Left ventricle myocardium inferior (tissue), 1 donor: ENCODE measurements at regions not wholly inside any gene's neighbourhood (a gene's known extent, or its start where the extent isn't known, plus 50 kb on each side); places are given as distances from the start of the nearest gene placed in this dataset.
"Not testable (repeated sequence)": the region's sequence is repeated elsewhere in the genome, so short reads cannot be mapped to it uniquely, and the experiment has no call there.

Source experiments
- DNase-seq: peaks from one replicate; pipeline ENCODE4 v3.0.0-alpha.2; 2020
- H3K27ac ChIP-seq: fragments of 200-600 bp; replicated peaks from 2 replicates; pipeline ENCODE4 v1.8.0; 2021
- H3K27me3 ChIP-seq: fragments of 200-600 bp; 2 replicates; pipeline ENCODE4 v1.8.0; 2021; ENCODE audit warnings: low read depth
- H3K36me3 ChIP-seq: fragments of 200-600 bp; 2 replicates; pipeline ENCODE4 v1.8.0; 2021
- H3K4me1 ChIP-seq: fragments of 200-600 bp; 2 replicates; pipeline ENCODE4 v1.8.0; 2021
- H3K4me3 ChIP-seq: fragments of 200-600 bp; 2 replicates; pipeline ENCODE4 v1.8.0; 2021; ENCODE audit warnings: mild to moderate bottlenecking, moderate library complexity
- H3K9me3 ChIP-seq: fragments of 200-600 bp; replicated peaks from 2 replicates; pipeline ENCODE4 v1.8.0; 2021
- intact Hi-C: fragments of 100-400 bp; cut with micrococcal nuclease; formaldehyde crosslinking; loops from one replicate; pipeline ENCODE4 v1.11.0; 2022
- TF ChIP-seq, protein P1 (sequence below): fragments of 200-600 bp; IDR thresholded peaks from 2 replicates; pipeline ENCODE4 v1.8.0; 2021; ENCODE audit warnings: antibody characterized with exemption, mild to moderate bottlenecking, borderline replicate concordance
- donor health status: DM: no; HTN: yes; CAD: no; lungs with severe emphysema.

DNA sequence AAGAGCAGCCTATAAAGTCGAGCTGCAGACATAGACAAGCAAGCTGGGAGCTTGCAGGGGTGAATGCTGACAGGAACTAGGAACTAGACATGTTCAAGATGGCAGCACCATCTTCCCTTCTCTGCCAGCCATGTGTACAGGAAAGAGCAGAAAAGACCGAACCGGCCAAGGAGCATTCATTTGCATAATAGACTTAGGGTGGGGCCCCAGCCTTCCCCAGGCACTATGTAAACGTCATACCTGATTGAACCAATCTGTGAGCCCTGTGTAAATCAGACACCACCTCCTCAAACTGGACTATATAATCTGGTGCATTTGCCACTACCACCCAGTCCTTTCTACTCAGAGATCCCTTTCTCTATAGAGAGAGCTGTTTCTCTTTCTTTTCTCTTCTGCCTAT, 106.9 kb upstream of the FAM3C start:
- H3K4me1 ChIP-seq = no peaks in the 10 kb centered on the region

DNA sequence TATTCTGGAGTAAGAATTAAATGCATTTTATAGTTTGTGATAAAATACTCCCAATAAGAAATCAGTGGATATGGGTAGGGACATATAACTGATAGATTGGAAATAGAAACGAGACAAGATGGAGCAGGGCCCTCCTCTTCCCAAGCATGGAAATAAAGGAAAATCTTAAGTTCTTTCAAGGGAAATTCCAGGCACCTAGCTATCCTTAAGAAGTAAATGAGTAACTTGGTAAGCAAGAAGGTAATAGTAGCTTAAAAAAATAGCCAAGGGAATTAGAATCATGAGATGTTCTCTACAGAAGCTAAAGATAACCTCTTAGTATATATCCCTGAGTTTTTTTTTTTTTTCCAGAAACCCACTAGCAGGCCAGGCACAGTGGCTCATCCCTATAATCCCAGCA, 105.5 kb upstream of the FAM3C start:
- H3K4me3 ChIP-seq = no peak overlapping the region
- TF ChIP-seq, protein P1, sequence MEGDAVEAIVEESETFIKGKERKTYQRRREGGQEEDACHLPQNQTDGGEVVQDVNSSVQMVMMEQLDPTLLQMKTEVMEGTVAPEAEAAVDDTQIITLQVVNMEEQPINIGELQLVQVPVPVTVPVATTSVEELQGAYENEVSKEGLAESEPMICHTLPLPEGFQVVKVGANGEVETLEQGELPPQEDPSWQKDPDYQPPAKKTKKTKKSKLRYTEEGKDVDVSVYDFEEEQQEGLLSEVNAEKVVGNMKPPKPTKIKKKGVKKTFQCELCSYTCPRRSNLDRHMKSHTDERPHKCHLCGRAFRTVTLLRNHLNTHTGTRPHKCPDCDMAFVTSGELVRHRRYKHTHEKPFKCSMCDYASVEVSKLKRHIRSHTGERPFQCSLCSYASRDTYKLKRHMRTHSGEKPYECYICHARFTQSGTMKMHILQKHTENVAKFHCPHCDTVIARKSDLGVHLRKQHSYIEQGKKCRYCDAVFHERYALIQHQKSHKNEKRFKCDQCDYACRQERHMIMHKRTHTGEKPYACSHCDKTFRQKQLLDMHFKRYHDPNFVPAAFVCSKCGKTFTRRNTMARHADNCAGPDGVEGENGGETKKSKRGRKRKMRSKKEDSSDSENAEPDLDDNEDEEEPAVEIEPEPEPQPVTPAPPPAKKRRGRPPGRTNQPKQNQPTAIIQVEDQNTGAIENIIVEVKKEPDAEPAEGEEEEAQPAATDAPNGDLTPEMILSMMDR = no peak
- DNase-seq = no peak
- H3K4me1 ChIP-seq = no peaks in the 10 kb centered on the region
- H3K36me3 ChIP-seq = no peaks in the 10 kb centered on the region
- intact Hi-C loops = no loop called here
- no peak overlapping the region for H3K27ac ChIP-seq
- peaks cover 36% of the 10 kb centered on the region for H3K9me3 ChIP-seq
- H3K27me3 ChIP-seq = no peaks in the 10 kb centered on the region

More for the DNA sequence above, 106.9 kb upstream of the FAM3C start:
- Histone ChIP-seq H3K27ac (no peak overlapping the region), H3K36me3 (no peaks in the 10 kb centered on the region), H3K9me3 (peaks cover 35% of the 10 kb centered on the region), H3K27me3 (no peaks in the 10 kb centered on the region), H3K4me3 (no peak overlapping the region)
- intact Hi-C loops = no loop called here
- no peak for DNase-seq
- TF ChIP-seq, protein P1 = no peak

DNA sequence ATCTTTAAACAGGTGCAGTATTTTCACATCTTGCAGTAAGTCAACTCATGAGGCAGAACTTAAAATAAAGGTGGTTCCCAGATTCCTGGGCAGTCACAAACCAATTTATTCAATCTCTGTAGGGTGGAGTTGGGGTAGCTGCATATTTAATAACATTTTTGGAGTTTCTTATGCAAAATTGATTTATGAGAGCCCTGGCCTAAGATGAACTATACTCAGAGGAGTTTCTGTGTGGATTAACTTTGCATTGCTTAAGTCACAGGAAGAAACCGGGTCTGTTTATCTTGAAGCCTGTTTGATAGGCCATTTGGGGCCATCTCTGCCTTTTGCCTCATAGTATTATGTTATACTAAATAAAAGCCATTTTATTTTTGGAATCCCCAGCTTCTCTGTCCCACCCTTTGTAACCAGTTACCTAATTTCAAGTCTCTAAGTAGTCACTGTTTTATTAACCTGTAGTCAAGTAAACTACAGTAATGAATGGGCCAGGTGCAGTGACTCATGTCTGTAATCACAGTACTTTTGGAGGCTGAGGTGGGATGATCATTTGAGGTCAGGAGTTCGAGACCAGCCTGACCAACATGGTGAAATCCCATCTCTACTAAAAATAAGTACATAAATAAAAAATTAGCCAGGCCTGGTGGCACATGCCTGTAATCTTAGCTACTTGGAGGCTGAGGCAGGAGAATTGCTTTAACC, 104.4 kb upstream of the FAM3C start:
- Histone ChIP-seq H3K36me3 (no peaks in the 10 kb centered on the region), H3K4me3 (no peak overlapping the region), H3K27me3 (no peaks in the 10 kb centered on the region), H3K4me1 (no peaks in the 10 kb centered on the region), H3K9me3 (peaks cover 25% of the 10 kb centered on the region), H3K27ac (no peak overlapping the region)
- DNase-seq = no peak
- TF ChIP-seq, protein P1 = no peak
- intact Hi-C loops = no loop called here

DNA sequence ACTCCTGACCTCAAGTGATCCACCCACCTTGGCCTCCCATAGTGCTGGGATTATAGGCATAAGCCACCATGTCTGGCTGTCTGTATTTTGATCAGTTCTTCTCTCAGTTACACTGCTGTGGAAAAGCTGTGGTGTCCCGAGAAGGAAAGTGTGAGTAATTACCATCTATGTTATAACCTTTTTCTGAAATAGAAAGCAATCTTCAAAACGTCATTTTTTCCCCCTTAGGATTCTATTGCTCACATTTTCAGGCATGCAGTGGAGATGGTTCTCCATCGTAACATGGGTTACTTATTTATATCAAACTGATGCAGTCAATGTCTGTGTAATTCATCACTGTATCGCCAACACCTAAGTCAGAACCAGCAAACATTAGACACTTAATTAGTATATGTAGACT, 103.5 kb upstream of the FAM3C start:
- Histone ChIP-seq H3K4me1 (no peaks in the 10 kb centered on the region), H3K36me3 (no peaks in the 10 kb centered on the region), H3K4me3 (no peak overlapping the region), H3K27ac (no peak overlapping the region), H3K27me3 (no peaks in the 10 kb centered on the region), H3K9me3 (peaks cover 16% of the 10 kb centered on the region)
- intact Hi-C loops = no loop called here
- no peak for DNase-seq
- TF ChIP-seq, protein P1 = no peak

DNA sequence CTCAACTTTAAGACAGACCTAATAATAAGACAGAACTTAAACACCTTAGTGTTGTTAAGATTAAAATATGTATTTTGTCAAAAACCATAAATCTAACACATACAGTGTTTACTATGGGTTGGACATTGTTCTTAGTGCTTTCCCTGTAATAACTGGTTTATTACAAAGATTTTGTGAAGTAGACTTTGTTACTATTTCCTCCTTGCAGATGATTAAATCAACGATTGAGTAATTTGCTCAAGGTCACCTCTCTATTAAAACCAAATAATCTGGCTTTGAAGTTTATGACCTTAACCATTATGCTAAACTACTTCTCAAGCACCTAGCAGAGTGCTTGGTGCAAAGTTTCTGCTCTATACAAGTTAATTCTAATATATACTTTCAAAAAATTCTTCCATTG, 102.7 kb upstream of the FAM3C start:
- DNase-seq = no peak
- Histone ChIP-seq H3K9me3 (peaks cover 11% of the 10 kb centered on the region), H3K27me3 (no peaks in the 10 kb centered on the region), H3K27ac (no peak overlapping the region), H3K36me3 (no peaks in the 10 kb centered on the region), H3K4me1 (no peaks in the 10 kb centered on the region), H3K4me3 (no peak overlapping the region)
- TF ChIP-seq, protein P1 = no peak
- intact Hi-C loops = no loop called here

DNA sequence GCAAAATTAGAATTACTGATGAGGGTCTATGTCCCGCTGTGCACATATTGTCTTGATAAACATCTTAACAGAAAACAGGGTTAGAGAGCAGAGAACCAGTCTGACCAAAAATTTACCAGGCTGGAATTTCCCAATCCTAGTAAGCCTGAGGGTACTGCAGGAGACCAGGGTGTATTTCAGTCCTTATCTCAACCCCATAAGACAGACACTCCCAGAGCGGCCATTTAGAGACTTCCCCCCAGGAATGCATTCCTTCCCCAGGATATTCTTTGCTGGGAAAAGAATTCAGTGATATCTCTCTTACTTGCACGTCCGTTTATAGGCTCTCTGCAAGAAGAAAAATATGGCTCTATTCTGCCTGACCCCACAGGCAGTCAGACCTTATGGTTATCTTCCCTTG, 101.4 kb upstream of the FAM3C start:
- H3K9me3 ChIP-seq = peaks cover 11% of the 10 kb centered on the region
- H3K4me3 ChIP-seq, H3K36me3 ChIP-seq, H3K27ac ChIP-seq, H3K4me1 ChIP-seq, intact Hi-C loops, H3K27me3 ChIP-seq, DNase-seq: not testable (repeated sequence)
